ENCODE measurements at regions not wholly inside any gene's neighbourhood (a gene's known extent, or its start where the extent isn't known, plus 50 kb on each side); places are given as distances from the start of the nearest gene placed in this dataset.

DNA sequence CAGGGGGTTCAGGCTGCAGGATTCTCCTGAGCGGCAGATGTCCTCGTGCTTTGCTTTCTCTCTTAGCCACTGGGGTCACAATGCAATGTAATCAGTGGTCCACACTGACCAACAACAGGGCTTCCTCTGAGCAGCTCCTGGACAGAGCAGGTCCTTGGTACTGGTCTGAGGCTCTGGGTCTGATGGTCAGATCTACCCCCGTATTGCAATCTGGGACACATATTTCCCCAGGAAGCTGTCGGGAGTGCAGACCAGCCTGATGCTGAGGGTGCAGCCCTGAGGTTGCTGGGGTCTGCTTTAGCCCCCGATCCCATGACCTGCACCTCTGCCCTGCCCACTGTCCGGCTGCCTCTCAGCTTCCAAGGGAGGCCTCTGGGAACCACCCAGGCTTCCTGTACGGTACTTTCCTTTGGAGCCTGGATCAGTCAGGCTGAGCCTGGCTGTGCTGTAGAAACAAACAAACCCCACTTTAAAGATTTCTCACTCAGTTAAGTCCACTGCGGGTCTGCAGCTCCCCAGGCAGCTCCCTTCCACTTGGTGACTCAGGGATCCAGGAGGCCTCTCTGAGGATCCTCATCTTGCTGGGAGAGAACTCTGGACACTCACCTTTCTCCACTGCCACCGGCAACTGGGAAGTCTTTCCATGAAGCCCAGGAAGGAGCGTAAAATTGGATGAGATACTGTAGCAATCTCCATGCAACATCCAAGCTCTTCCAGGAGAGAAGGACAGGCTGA, 1046.6 kb downstream of the TBC1D22A start:
- no peak for DNase-seq

DNA sequence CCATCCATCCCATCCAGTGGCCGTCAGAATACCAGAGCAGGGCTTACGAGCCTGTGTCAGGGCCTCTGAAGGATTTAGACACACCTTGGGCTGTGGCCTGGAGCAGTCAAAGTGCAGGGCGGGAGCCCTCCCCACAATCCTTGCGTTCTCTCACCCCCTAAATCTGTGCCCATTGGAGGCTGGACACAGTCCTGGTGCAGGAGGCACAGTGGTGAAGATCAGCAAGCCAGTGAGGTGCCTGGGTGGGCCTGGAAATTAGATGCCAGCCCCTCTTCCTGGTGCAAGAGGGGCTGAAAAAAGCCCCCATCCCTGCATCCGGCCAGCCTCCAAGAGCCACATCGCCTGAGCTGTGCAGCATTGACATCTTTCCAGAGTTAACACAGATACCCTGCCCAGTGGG, 1045.8 kb downstream of the TBC1D22A start:
- no peak for DNase-seq

DNA sequence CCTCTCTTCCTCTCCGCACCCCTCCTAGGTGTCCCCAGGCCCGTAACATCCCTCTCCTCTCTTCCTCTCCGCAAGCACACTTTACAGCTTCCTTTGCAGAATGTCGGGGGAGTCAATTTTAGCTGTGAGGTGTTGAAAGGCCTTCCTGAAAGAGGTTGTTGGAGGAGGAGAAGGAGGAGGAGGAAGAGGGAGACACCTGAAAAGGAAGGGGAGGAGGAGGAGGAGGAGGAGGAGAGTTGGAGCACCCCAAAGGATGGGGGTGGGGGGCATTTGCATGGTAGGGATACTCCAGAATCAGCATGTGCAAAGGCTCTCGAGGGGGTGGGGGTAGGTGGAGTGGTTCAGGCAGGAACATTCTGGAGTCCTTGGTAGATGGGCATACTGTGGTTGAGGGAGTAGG, 1045.1 kb downstream of the TBC1D22A start:
- DNase-seq, result no peak

DNA sequence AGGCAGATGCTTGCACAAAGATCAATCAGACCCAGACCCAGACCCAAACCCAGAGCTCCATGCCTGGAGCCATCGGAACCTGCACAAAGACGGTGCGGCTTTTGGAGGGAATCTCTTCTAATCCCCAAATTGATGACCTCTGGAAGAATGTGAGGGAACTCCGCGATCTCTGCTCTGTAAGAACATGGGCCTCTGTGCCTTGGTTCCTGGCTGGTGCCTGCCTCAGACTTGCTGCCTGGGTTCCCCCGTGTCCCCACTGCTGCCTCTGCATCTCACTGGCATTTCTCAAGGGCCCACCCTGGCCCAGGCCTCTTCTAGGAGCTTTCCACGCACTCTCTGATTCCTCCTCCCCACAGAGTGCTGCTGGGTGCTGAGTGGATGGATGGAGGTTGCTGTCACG, 1044.4 kb downstream of the TBC1D22A start:
- DNase-seq, result no peak

- DNase-seq, result no peak
Observed at GRCh38 chr22:47805394-47805935, 1043.0 kb downstream of the TBC1D22A start.

DNA sequence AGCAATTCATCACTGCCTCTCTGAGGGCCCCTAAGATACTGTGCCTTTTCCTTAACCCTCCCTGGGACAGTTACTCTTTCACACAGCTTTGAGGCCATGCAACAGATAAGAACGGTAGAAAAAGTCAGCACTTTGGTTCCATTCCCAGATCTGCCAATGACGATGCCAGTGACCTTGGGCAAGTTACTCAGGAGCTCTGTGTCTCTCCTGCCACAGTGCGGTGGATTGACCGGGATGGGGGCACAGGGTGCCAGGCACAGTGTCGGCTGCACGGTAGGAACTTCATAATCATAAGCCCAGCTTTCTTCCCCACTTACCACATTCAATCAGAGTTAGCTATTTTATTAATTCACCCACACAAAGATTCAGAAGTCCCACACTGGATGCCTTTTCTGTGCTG, 1041.8 kb downstream of the TBC1D22A start:
- DNase-seq, result no peak

DNA sequence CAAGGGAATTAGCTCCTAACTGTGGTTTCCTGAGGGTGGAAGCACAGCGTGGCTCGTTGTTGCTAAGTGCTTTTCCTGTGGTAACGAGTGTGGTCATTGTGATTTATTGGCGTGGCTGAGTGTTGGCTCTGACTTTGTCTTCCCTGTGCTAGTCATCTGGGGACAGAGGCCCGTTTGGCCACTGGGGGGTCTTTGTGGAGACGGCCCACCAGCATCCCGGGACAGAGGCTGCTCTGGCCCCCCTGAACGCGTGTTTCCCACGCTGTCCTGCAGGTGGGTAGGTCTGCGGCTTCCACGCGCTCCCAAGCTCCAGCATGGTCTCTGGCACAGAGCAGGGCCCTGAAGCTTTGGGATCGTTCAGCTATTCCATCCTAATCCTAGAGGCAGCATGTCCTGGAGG, 1040.0 kb downstream of the TBC1D22A start:
- DNase-seq, result no peak

GRCh38 chr22:47801541-47802245, 1039.2 kb downstream of the TBC1D22A start:
- no peak for DNase-seq

- no peak for DNase-seq
Observed at GRCh38 chr22:47798229-47798628, 1035.8 kb downstream of the TBC1D22A start.

DNA sequence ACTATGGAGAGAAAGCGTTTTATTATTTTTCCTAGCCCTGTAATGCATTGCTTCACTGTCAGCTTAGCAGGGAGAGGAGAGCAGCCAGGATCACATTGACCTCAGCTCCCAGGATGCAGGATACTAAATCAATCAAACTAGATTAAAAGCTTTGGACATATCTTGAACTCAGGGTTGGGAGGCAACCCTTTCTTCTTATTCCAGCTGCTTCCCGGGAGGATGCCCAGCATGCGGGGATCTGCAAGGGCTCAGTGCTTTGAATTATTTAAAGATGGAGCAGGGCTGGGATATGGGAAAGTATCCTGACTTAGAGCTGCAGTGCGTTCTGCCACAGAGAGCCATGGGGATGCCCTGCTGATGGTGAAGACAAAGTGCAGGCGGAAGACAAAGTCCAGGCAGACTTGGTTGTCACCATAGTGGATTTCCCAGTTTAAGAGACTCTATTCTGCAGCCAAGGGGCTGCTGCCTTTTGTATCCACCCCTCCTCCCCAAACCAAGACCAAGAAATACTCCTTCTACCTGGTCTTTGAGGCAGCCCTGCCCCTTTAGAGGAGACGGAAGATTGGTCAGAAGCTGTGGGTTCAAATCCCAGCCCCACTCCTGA, 1035.0 kb downstream of the TBC1D22A start:
- DNase-seq, result no peak

GRCh38 chr22:47796128-47796908, 1033.9 kb downstream of the TBC1D22A start:
- no peak for DNase-seq

- DNase-seq, result no peak
Observed at GRCh38 chr22:47795477-47796127, 1033.2 kb downstream of the TBC1D22A start.

- no peak for DNase-seq
Observed at GRCh38 chr22:47794851-47795250, 1032.4 kb downstream of the TBC1D22A start.

DNA sequence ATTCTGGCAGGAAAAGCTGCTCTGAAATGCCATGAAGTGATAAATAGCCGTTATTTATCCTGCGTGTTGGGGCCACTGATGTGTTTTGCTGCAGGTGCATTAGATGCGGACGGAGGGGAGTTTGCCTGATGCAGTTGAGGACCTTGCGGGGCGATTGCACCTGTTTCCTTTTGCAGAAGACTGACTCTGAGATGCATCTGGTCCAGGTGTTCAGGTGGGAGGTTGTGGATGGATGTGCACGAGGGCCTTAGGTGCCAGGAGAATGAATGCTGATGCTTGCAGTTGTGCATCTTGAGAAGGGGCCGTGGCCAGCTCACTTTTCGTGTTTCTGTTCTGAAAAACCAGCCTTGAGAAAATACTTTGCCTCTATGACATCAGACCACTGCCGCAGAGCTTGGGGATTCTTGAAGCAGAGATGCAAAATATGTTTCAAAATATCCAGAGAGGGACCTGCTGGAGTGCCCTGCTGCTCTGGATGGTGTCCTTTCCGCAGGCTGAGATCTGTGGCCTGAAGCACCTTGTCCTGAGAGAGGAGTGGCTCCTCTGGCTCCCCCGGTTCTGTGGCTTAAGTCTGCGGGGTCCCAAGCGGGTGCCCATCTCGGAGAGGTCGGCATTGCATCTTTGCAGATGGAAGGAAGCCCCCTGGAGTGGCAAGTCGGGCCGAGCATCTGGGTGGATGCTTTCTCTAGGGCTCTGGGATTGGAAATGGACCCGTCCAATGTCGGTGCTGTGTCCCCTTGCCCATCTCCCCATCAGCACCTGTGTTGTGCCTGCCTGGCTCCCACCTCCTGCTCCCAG, 1031.1 kb downstream of the TBC1D22A start:
- DNase-seq, result no peak

GRCh38 chr22:47789171-47789570, 1026.7 kb downstream of the TBC1D22A start:
- DNase-seq, result no peak

DNA sequence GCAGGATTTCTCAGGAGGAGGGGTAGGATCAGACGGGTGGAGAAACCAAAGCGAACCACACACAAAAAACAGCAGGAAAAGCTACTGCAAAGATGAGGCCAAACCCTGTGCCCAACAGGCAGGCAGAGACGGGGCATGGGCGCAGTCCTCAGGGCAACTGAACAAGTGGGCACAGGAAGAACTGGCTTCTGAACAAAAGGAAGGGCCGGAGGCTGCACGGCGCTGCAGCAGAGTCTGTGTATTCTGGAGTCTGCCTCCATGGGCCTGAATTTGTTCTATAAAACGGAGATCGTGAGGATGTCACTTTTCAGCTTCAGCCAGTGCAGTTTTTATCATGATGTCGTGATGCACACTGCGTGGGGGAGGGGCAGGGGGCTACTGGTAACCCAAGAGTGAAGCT, 1026.0 kb downstream of the TBC1D22A start:
- DNase-seq, result no peak

DNA sequence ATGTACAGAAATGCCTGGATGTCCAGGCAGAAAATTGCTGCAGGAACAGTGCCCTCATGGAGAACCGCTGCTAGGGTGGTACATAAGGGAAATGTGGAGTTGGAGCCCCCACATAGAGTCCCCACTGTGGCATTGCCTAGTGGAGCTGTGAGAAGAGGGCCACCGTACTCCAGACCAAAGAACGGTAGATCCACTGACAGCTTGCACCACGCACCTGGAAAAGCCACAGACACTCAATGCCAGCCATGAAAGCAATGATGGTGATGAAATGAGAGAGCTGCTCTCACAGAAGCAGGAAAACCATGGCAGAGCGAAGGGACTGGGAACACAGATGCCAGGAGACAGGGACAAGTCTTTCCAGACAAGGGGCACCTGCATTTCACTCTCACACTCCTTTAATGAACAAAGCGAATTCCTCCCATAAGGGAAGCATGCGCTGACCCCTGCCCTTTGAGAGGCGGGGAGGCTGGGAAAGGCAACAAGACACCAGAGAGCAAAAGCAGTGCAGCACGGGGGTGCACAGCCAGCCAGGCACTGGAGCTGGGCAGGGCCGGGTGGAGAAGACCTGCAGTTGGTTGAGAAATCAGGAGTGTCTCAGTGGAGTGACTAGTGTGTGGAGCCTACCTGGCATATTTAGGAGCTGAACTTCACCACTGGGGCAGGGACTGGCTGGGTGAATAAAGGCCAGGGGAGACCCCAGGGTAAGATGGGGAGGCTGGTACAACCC, 1025.2 kb downstream of the TBC1D22A start:
- no peak for DNase-seq

DNA sequence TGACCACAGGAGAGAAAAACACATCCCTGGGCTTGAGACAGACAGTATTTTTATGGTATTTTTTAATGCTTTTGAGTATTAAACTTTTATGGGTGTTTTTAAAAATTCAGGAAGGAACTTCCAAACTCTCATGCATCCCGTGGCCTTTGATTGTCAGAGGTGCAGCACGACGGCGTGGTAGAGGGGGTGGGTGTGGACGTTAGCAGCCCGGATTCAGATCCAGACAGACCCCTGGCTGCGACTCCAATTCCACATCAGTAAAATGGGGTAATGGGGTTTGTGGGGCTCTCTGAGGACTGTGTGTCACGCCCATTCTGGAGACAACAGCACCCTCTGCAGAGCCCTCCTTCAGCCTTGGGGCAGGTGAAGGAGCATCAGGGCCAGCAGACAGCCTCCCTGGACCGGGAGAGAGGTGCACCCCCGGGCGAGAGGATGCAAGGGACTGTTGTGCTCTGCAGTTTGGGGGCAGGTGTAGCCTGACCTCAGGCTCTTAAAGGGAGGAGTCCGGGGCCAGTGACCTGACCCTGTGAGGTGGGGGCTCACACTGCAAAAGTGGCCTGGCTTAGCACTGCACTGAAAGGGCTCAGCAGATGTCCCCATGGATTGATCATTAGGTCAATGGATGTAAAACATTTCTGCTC, 1024.3 kb downstream of the TBC1D22A start:
- DNase-seq, result no peak

DNA sequence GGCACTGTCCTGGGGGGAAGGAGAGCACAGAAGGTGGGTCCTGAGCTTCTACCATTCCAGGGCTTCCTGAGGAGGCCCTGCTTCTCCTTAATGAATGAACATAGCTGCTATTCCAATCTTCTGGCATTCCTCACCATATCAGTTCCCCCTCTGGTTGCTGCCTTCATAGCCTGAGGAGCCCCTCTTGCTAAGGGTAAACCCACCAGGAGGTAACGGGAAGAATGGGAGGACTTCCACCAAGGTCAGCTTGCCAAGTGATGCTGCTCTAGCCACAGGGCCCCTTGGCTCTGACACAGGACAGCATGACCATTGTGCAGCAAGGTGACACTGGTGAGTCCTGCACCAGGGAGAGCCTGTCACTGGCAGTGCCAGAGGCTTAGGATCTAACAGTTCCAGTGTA, 1022.5 kb downstream of the TBC1D22A start:
- DNase-seq, result no peak

- no peak for DNase-seq
Observed at GRCh38 chr22:47784367-47784983, 1022.0 kb downstream of the TBC1D22A start.

Measured in CD4-positive, alpha-beta T cell treated with Interleukin-21 for 1 hour (primary cell).